OCI-LY3 (cell line): ENCODE measurements at regions not wholly inside any gene's neighbourhood (a gene's known extent, or its start where the extent isn't known, plus 50 kb on each side); places are given as distances from the start of the nearest gene placed in this dataset.

Experiments used
- EZH2phosphoT487 ChIP-seq: fragments of 200-600 bp; shearing (Covaris generic); IDR thresholded peaks from 2 replicates; pipeline ENCODE4 v1.6.1; 2018; ENCODE audit warnings: antibody characterized with exemption, mixed run types, low read depth
- TF ChIP-seq, protein P1 (sequence below): fragments of 200-600, 300-600 bp; sonication (generic); IDR thresholded peaks from 2 replicates; pipeline ENCODE4 v1.5.1; 2014; ENCODE audit warnings: antibody characterized with exemption, low read length, low read depth

DNA sequence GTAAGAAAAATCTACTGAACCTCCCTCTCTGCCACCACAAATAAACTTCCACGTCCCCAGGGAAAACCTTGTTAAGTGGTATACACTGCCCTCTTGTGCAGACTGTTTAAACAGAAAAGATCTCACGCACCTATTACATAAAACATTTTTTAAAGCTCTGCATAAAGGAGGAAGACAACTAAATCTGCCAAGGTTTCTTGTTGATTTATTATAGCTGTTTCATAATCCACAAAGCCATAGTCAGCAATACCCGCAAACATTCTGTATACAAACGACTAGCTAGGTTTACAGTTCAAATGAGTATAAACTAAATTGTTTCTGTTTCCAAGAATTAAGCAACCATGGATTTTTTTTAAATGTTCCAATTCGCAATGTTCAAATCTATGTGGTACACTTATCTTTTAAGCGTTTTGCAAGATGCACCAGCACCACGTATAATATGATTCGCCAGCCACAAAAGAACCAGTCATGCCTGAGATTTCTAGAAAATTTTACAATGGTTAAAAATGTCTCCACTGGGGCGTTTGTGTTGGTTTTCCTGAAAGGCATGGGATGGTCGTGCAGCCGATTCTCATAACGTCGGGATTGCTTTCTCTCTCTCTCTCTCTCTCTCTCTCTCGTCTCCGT is 164.6 kb downstream of the PRKX start:
- TF ChIP-seq, protein P1, sequence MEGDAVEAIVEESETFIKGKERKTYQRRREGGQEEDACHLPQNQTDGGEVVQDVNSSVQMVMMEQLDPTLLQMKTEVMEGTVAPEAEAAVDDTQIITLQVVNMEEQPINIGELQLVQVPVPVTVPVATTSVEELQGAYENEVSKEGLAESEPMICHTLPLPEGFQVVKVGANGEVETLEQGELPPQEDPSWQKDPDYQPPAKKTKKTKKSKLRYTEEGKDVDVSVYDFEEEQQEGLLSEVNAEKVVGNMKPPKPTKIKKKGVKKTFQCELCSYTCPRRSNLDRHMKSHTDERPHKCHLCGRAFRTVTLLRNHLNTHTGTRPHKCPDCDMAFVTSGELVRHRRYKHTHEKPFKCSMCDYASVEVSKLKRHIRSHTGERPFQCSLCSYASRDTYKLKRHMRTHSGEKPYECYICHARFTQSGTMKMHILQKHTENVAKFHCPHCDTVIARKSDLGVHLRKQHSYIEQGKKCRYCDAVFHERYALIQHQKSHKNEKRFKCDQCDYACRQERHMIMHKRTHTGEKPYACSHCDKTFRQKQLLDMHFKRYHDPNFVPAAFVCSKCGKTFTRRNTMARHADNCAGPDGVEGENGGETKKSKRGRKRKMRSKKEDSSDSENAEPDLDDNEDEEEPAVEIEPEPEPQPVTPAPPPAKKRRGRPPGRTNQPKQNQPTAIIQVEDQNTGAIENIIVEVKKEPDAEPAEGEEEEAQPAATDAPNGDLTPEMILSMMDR, result peak; percentile 39
- TF ChIP-seq EZH2phosphoT487, result no peak
